OCI-M2 (cell line): ENCODE measurements at regions not wholly inside any gene's neighbourhood (a gene's known extent, or its start where the extent isn't known, plus 50 kb on each side); places are given as distances from the start of the nearest gene placed in this dataset.

Source experiments
- DNase-seq: peaks from one replicate; lab custom pipeline; 2025; ENCODE audit not compliant: unreplicated experiment; lab: John Stamatoyannopoulos, UW

- no peak for DNase-seq
Observed at GRCh38 chr2:176642074-176642473, 372.8 kb downstream of the MTX2 start.

DNA sequence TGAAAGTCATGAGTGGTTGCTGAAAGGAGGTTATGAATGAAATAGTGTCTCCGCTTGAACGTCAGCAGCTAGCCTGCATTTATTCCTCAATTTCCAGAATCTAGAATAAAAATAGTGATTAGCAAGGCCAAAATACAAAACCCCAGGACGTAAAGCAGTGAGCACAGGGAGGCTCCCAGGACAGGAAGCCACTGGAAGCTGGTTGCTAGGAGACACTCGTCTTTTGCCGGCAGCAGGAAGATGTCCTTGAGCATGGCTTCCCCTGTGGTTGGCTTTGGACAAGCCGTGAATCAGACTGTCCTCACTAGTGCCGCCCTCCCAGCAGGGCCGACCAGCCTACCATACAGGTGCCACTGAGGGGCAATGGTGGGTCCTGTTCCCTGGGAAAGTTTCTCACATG is 374.4 kb downstream of the MTX2 start:
- DNase-seq: no peak

DNA sequence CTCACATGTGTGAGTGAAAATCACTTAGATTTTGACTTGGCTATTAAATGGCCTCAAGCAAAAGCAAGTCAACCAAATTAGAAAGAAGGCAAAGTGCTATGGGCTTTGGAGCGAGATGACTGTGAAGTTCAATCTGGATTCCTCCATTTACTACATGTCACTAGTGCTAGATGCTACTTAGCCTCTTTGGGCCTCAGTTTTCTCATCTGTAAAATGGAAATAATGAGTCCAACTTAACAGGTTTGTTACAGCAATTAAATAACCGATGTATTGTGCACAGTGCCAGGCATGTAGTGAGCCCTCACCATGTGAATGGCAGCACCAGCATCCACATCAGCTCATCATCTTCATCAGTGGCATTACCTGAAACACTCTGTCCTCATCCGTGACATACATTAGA is 376.3 kb downstream of the MTX2 start:
- DNase-seq: no peak

- DNase-seq: no peak
Observed at GRCh38 chr2:176646033-176646615, 376.9 kb downstream of the MTX2 start.

- DNase-seq: no peak
Observed at GRCh38 chr2:176647325-176648165, 378.3 kb downstream of the MTX2 start.

DNA sequence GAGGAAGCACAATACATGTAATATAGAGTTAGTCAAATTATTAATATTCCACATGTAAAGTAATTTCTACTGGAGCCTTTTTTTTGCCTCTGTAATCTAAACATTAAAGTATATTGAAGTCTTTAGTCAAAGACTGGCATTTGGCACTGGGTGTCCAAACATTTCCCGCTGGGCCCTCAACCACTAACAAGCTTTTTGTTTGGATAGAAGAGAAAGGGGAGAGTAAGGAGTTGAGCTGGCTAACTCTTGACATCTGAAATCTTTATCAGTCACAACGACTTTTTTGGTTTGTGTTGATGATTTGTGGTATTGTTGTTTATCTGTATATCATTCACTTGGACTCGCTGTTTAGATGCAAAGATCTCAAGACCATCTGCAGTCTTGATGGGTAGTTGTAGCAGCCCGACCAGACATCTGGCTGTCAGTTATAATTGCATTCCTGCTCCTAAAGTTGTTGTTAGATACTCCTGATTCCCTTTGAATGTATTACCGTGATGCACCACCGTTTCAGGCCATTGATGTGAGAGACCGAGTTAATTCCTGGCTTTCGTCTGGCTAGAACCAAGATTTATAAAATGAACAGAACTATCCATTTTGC is 379.6 kb downstream of the MTX2 start:
- DNase-seq: no peak

DNA sequence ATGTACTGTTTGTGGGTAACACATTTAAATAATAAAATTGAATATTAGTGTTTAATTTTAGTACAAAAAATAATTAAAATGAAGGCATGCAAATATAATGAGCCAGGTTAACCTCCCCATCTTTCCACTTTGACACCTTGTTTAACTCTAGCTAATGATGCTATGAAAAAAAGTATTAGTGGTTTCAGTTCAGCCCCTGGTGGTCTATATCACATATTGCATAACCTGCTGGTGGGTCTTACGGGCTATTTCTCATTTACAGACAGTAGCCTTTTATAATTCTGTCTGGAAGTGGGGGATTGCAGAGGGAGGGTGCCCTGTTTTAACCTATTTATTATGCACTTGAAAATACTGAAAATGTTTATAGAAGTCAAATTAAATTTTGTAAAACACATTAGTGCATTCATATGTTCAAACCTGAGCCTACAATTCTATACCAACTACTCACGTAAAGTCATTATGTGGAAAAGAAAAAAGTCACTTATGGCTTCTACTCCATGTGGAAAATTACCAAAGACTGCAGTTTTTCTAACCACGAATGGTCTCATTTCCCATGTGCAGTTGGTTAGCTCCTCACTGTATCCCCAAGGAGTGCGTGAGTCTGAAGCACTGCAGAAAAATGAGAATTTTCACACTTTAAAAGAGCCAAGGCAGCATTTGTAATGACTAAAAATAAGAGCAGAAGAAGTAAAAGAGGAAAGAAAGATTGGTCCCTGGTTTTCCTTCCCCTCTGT is 381.0 kb downstream of the MTX2 start:
- no peak for DNase-seq

GRCh38 chr2:176650838-176651555 is 381.8 kb downstream of the MTX2 start:
- DNase-seq: no peak

GRCh38 chr2:176652300-176653182 is 383.3 kb downstream of the MTX2 start:
- no peak for DNase-seq

- no peak for DNase-seq
Observed at GRCh38 chr2:176653479-176654443, 384.5 kb downstream of the MTX2 start.

- DNase-seq: no peak
Observed at GRCh38 chr2:176656038-176656775, 387.0 kb downstream of the MTX2 start.

GRCh38 chr2:176656776-176657140 is 387.5 kb downstream of the MTX2 start:
- DNase-seq: no peak

DNA sequence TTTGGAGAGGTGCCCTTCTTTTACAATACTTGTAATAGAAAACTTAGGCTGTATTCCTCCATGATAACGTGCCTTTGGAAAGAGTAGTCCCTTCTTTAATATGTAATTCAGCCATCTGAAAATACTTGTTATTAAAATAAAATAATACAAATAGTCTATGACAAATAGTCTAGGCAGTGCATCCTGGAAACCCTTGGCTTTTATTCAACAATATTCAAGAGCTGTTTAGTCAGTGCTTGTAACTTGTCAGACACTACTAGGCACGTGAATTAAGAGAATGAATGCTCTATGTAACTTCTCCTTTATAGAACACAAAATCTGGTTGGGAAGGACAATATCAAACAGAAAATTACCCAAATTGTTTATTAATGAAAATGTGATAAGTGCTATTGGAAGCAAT is 388.2 kb downstream of the MTX2 start:
- DNase-seq: no peak

GRCh38 chr2:176658708-176659107 is 389.5 kb downstream of the MTX2 start:
- DNase-seq: no peak

DNA sequence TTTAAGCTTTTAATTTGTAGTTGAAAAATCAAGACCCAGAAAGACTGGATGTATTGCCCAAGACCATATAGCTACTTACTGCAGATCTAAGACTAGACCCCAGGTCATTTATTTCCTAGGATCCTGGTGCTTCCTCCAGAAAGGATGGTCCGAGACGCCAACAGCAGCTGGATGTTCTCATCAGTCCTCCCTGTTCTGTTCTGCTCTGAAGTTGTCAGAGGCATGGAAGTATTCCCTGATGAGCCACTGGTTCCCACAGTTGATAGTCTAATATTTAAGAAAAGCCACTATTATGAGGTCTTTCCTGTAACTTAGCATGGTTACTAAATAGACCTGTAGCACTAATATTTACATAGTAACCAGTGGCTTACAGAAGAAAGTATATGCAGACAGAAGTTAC is 393.5 kb downstream of the MTX2 start:
- DNase-seq: no peak

GRCh38 chr2:176664478-176664877 is 395.2 kb downstream of the MTX2 start:
- no peak for DNase-seq

- DNase-seq: no peak
Observed at GRCh38 chr2:176665086-176665485, 395.8 kb downstream of the MTX2 start.

DNA sequence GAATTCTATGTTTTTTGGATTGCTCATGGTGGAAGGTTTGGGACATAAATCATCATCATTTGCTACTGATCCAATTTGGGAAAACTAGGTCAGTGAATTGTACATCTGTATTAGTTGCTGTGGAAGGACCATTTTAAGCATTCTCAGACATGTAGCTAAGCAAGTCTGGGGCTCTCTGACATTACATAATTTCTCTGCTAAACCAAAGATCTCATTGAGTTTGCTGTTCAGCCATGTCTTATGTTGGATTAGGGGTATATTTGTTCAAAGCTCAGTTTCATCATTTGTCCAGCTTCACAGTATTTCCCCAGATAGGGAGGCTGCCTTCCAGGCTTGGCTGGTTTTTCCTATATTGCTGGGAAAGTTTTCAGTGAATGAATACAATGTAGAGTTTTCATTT is 399.7 kb downstream of the MTX2 start:
- DNase-seq: no peak
